ENCODE measurements at regions not wholly inside any gene's neighbourhood (a gene's known extent, or its start where the extent isn't known, plus 50 kb on each side); places are given as distances from the start of the nearest gene placed in this dataset.

GRCh38 chr18:77550625-77551024, 301.0 kb downstream of the GALR1 start:
- WGBS, 2 donors, result 75 to 85% methylated on average over 5 of the region's 5 CpGs
- intact Hi-C loops (cut with DNase I; ENCODE audit: low total_unique reads), result no loop called here
- TF ChIP-seq POLR2A (IDR thresholded peaks at IDR 0.05) (no peak), CTCF (IDR thresholded peaks at IDR 0.05) (no peak)
- no peak overlapping the region for H3K4me3 ChIP-seq (ENCODE audit: low read depth, poor library complexity, severe bottlenecking)
- no peak for DNase-seq (ENCODE audit: low spot score in 2 of 2)

GRCh38 chr18:77551055-77551454, 301.4 kb downstream of the GALR1 start:
- DNase-seq (ENCODE audit: low spot score in 2 of 2), result no peak
- TF ChIP-seq POLR2A (IDR thresholded peaks at IDR 0.05) (no peak), CTCF (IDR thresholded peaks at IDR 0.05) (no peak)
- intact Hi-C loops (cut with DNase I; ENCODE audit: low total_unique reads), result no loop called here
- H3K4me3 ChIP-seq (ENCODE audit: low read depth, poor library complexity, severe bottlenecking), result no peak overlapping the region
- WGBS, 2 donors, result 79 to 84% methylated on average over 3 of the region's 3 CpGs

- TF ChIP-seq CTCF (IDR thresholded peaks at IDR 0.05) (no peak), POLR2A (IDR thresholded peaks at IDR 0.05) (no peak)
- 80 to 88% methylated on average over 3 of the region's 3 CpGs for WGBS, 2 donors
- intact Hi-C loops (cut with DNase I; ENCODE audit: low total_unique reads), result no loop called here
- H3K4me3 ChIP-seq (ENCODE audit: low read depth, poor library complexity, severe bottlenecking), result no peak overlapping the region
- DNase-seq (ENCODE audit: low spot score in 2 of 2), result no peak
These were observed 303.3 kb downstream of the GALR1 start for GRCh38 chr18:77552945-77553344.

- intact Hi-C loops (cut with DNase I; ENCODE audit: low total_unique reads), result no loop called here
- H3K4me3 ChIP-seq (ENCODE audit: low read depth, poor library complexity, severe bottlenecking), result no peak overlapping the region
- DNase-seq (ENCODE audit: low spot score in 2 of 2), result no peak
- 82 to 86% methylated on average over 5 of the region's 5 CpGs for WGBS, 2 donors
- no peak for TF ChIP-seq POLR2A (IDR thresholded peaks at IDR 0.05)
- TF ChIP-seq CTCF (IDR thresholded peaks at IDR 0.05), result no peak
These were observed 304.4 kb downstream of the GALR1 start for GRCh38 chr18:77554061-77554460.

GRCh38 chr18:77557046-77557587, 307.5 kb downstream of the GALR1 start:
- DNase-seq (ENCODE audit: low spot score in 2 of 2), result no peak
- TF ChIP-seq POLR2A (IDR thresholded peaks at IDR 0.05) (no peak), CTCF (IDR thresholded peaks at IDR 0.05) (no peak)
- H3K4me3 ChIP-seq (ENCODE audit: low read depth, poor library complexity, severe bottlenecking), result no peak overlapping the region
- intact Hi-C loops (cut with DNase I; ENCODE audit: low total_unique reads), result no loop called here
- 65 to 67% methylated on average over 7 of the region's 7 CpGs for WGBS, 2 donors

GRCh38 chr18:77559274-77559910, 309.7 kb downstream of the GALR1 start:
- intact Hi-C loops (cut with DNase I; ENCODE audit: low total_unique reads), result no loop called here
- TF ChIP-seq CTCF (IDR thresholded peaks at IDR 0.05) (no peak), POLR2A (IDR thresholded peaks at IDR 0.05) (no peak)

More at GRCh38 chr18:77559274-77559910, 309.7 kb downstream of the GALR1 start:
- DNase-seq (ENCODE audit: low spot score in 2 of 2), result no peak
- WGBS, 2 donors, result 79 to 91% methylated on average over 6 of the region's 6 CpGs
- no peak overlapping the region for H3K4me3 ChIP-seq (ENCODE audit: low read depth, poor library complexity, severe bottlenecking)
